Left renal pelvis (tissue), 4 donors: ENCODE measurements at regions not wholly inside any gene's neighbourhood (a gene's known extent, or its start where the extent isn't known, plus 50 kb on each side); places are given as distances from the start of the nearest gene placed in this dataset.

Experiments
- DNase-seq, 4 donors: peaks; one replicate each; pipeline ENCODE4 v3.0.0-alpha.2; 2013; ENCODE audit warnings: low read depth in 4 of 4, low spot score in 3 of 4

DNA sequence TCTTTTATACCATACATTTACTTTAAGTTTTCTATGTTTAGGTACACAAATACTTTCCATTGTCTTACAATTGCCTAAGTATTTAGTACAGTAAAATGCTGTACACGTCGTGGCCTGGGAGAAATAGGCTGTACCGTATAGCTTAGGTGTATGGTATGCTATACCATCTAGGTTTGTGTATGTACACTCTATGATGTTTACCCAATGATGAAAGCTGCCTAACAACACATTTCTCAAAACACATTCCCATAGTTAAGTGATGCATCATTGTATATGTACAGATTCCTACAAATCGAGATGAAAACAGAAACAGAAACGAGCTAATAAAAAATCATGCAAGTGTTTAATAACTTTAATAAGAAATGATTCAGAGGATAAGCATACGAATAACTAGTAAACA, 51.6 kb downstream of the SPANXA2 start:
- no peak for DNase-seq

DNA sequence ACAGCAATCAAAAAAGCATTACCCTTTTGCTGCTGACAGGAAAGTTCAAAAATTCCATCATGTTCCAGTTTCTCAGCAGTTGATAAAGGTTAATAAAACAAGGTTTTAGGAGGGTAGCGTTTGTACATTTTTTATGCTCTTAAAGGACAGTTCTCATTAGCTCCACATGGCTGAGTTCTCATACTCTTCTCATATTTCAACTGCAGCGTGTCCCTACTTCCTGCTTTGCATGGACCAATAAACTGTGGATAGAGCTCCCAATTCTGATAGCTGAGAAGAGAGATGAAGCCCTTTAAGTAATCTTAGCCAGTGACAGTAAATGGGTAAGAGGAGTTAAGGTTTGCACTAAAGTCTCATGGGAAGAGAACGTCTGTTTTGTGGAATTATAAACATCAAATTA, 53.5 kb downstream of the SPANXA2 start:
- peak in 2 of 4 donors; percentile 2 to 12 for DNase-seq
